ENCODE measurements at regions not wholly inside any gene's neighbourhood (a gene's known extent, or its start where the extent isn't known, plus 50 kb on each side); places are given as distances from the start of the nearest gene placed in this dataset.

- H3K4me3 ChIP-seq (ENCODE audit: low read depth, low read length): no peak overlapping the region
- TF ChIP-seq, protein P1, sequence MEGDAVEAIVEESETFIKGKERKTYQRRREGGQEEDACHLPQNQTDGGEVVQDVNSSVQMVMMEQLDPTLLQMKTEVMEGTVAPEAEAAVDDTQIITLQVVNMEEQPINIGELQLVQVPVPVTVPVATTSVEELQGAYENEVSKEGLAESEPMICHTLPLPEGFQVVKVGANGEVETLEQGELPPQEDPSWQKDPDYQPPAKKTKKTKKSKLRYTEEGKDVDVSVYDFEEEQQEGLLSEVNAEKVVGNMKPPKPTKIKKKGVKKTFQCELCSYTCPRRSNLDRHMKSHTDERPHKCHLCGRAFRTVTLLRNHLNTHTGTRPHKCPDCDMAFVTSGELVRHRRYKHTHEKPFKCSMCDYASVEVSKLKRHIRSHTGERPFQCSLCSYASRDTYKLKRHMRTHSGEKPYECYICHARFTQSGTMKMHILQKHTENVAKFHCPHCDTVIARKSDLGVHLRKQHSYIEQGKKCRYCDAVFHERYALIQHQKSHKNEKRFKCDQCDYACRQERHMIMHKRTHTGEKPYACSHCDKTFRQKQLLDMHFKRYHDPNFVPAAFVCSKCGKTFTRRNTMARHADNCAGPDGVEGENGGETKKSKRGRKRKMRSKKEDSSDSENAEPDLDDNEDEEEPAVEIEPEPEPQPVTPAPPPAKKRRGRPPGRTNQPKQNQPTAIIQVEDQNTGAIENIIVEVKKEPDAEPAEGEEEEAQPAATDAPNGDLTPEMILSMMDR (conservative IDR thresholded peaks at IDR 0.05; ENCODE audit: low read depth, low read length): no peak
- no peak for DNase-seq (ENCODE audit: low read depth)
Observed at GRCh38 chr5:60370508-60370907, 329.5 kb downstream of the DEPDC1B start.

DNA sequence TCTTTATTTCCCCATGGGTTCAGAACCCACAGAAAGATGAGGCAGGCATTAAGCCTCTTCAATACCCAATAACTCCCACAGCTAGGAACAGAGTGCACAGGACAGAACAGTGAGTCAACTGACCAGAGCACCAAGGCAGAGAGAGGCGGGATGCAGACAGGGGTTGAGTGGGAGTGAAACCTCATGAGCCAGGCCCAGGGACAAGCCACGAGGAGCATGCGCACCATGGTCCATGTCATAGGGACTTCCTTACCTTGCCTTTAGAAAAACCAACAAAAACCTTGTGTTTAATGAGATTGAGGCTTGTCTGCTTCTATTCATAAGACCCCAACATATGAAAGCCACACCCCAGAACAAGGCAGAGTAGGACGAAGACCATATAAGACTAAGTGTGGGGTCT lies 330.6 kb downstream of the DEPDC1B start:
- TF ChIP-seq, protein P1 (conservative IDR thresholded peaks at IDR 0.05; ENCODE audit: low read depth, low read length): no peak
- H3K4me3 ChIP-seq (ENCODE audit: low read depth, low read length): no peak overlapping the region
- DNase-seq (ENCODE audit: low read depth): no peak

- no peak overlapping the region for H3K4me3 ChIP-seq (ENCODE audit: low read depth, low read length)
Observed at GRCh38 chr5:60368100-60368499, 331.9 kb downstream of the DEPDC1B start.

GRCh38 chr5:60366489-60366888 lies 333.5 kb downstream of the DEPDC1B start:
- no peak overlapping the region for H3K4me3 ChIP-seq (ENCODE audit: low read depth, low read length)
- TF ChIP-seq, protein P1 (conservative IDR thresholded peaks at IDR 0.05; ENCODE audit: low read depth, low read length): no peak
- DNase-seq (ENCODE audit: low read depth): no peak

More at GRCh38 chr5:60368100-60368499, 331.9 kb downstream of the DEPDC1B start:
- no peak for DNase-seq (ENCODE audit: low read depth)
- TF ChIP-seq, protein P1 (conservative IDR thresholded peaks at IDR 0.05; ENCODE audit: low read depth, low read length): no peak

DNA sequence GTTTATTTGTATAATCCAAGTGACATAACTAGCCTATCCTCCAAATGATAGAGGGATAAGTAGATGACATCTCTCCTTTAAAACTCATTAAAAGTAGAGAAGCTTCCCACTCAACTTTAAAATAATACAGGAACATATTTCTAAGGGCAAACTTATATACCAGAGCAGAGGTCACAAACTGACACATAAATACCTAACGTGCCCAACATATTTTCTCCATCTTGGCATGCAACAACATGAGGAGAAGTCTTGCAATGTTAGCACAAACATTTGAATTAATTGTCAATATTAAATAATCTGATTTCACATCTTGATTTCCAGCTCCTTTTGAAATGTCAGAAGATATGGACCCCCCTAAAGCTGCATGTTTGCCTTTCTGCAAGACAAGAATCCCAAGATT lies 335.0 kb downstream of the DEPDC1B start:
- no peak overlapping the region for H3K4me3 ChIP-seq (ENCODE audit: low read depth, low read length)
- no peak for DNase-seq (ENCODE audit: low read depth)
- TF ChIP-seq, protein P1 (conservative IDR thresholded peaks at IDR 0.05; ENCODE audit: low read depth, low read length): no peak

GRCh38 chr5:60362158-60362557 lies 337.8 kb downstream of the DEPDC1B start:
- peak; percentile 13 for DNase-seq (ENCODE audit: low read depth)
- H3K4me3 ChIP-seq (ENCODE audit: low read depth, low read length): no peak overlapping the region
- TF ChIP-seq, protein P1 (conservative IDR thresholded peaks at IDR 0.05; ENCODE audit: low read depth, low read length): no peak

GRCh38 chr5:60360355-60360754 lies 339.6 kb downstream of the DEPDC1B start:
- no peak overlapping the region for H3K4me3 ChIP-seq (ENCODE audit: low read depth, low read length)
- DNase-seq (ENCODE audit: low read depth): no peak
- TF ChIP-seq, protein P1 (conservative IDR thresholded peaks at IDR 0.05; ENCODE audit: low read depth, low read length): no peak
